H9 (cell line): ENCODE measurements at regions not wholly inside any gene's neighbourhood (a gene's known extent, or its start where the extent isn't known, plus 50 kb on each side); places are given as distances from the start of the nearest gene placed in this dataset.

ENCODE experiments used
- DNase-seq: peaks from one replicate; pipeline ENCODE4 v3.0.0-alpha.2; 2017
- H2AFZ ChIP-seq: one replicate; pipeline ENCODE4 v1.6.1; 2013; ENCODE audit warnings: mild to moderate bottlenecking, low read length, control low read depth, moderate library complexity
- H2AK5ac ChIP-seq: 2 replicates; pipeline ENCODE4 v1.6.1; 2013; ENCODE audit warnings: low read length, control low read depth, mixed read lengths; ENCODE audit not compliant: insufficient read length
- H2BK120ac ChIP-seq: one replicate; pipeline ENCODE4 v1.6.1; 2013; ENCODE audit warnings: low read depth, mild to moderate bottlenecking, low read length, control low read depth, inconsistent platforms; ENCODE audit not compliant: poor library complexity, severe bottlenecking
- H2BK12ac ChIP-seq: 2 replicates; pipeline ENCODE4 v1.6.1; 2013; ENCODE audit warnings: low read length, control low read depth, mixed read lengths, low read depth; ENCODE audit not compliant: insufficient read length
- H2BK15ac ChIP-seq: 2 replicates; pipeline ENCODE4 v1.6.1; 2013; ENCODE audit warnings: low read depth, low read length, control low read depth
- H2BK20ac ChIP-seq: one replicate; pipeline ENCODE4 v1.6.1; 2013; ENCODE audit warnings: low read depth, mild to moderate bottlenecking, low read length, control low read depth, inconsistent platforms; ENCODE audit not compliant: poor library complexity, severe bottlenecking
- H2BK5ac ChIP-seq: 2 replicates; pipeline ENCODE4 v1.6.1; 2013; ENCODE audit warnings: low read length, control low read depth, mixed read lengths; ENCODE audit not compliant: insufficient read length
- H3K14ac ChIP-seq: 2 replicates; pipeline ENCODE4 v1.6.1; 2013; ENCODE audit warnings: low read length, control low read depth; ENCODE audit not compliant: insufficient read depth
- H3K18ac ChIP-seq: 2 replicates; pipeline ENCODE4 v1.6.1; 2013; ENCODE audit warnings: low read depth, mild to moderate bottlenecking, mixed read lengths, low read length, control low read depth; ENCODE audit not compliant: insufficient read length
- H3K23ac ChIP-seq: 2 replicates; pipeline ENCODE4 v1.6.1; 2013; ENCODE audit warnings: low read length, control low read depth, mixed read lengths, low read depth; ENCODE audit not compliant: insufficient read length
- H3K23me2 ChIP-seq: 2 replicates; pipeline ENCODE4 v1.6.1; 2013; ENCODE audit warnings: low read depth, mild to moderate bottlenecking, mixed read lengths, low read length, control low read depth; ENCODE audit not compliant: insufficient read length, poor library complexity, severe bottlenecking
- H3K27ac ChIP-seq: 2 replicates; pipeline ENCODE4 v1.5.1; 2013; ENCODE audit warnings: low read length, control low read depth, mixed read lengths, low read depth; ENCODE audit not compliant: insufficient read length
- H3K27me3 ChIP-seq: 2 replicates; pipeline ENCODE4 v1.6.1; 2013; ENCODE audit warnings: low read length, control low read depth, inconsistent platforms; ENCODE audit not compliant: insufficient read depth
- H3K4ac ChIP-seq: 2 replicates; pipeline ENCODE4 v1.6.1; 2013; ENCODE audit warnings: low read depth, mild to moderate bottlenecking, control low read depth, inconsistent platforms, low read length, moderate library complexity
- H3K4me1 ChIP-seq: 2 replicates; pipeline ENCODE4 v1.6.1; 2013; ENCODE audit warnings: low read length, control low read depth, inconsistent platforms; ENCODE audit not compliant: insufficient read depth
- H3K4me2 ChIP-seq: 2 replicates; pipeline ENCODE4 v1.6.1; 2013; ENCODE audit warnings: low read length, control low read depth, mixed read lengths; ENCODE audit not compliant: insufficient read length, insufficient read depth
- H3K56ac ChIP-seq: 2 replicates; pipeline ENCODE4 v1.6.1; 2013; ENCODE audit warnings: low read depth, mild to moderate bottlenecking, mixed read lengths, low read length, control low read depth; ENCODE audit not compliant: insufficient read length
- H3K79me1 ChIP-seq: 2 replicates; pipeline ENCODE4 v1.6.1; 2013; ENCODE audit warnings: low read depth, mild to moderate bottlenecking, moderate library complexity, low read length, control low read depth, inconsistent platforms; ENCODE audit not compliant: insufficient read depth, poor library complexity, severe bottlenecking
- H3K79me2 ChIP-seq: 2 replicates; pipeline ENCODE4 v1.6.1; 2013; ENCODE audit warnings: low read length, control low read depth, inconsistent platforms; ENCODE audit not compliant: insufficient read depth
- H3K9ac ChIP-seq: 2 replicates; pipeline ENCODE4 v1.6.1; 2013; ENCODE audit warnings: low read length, control low read depth, mixed read lengths; ENCODE audit not compliant: insufficient read length; ENCODE audit errors: extremely low read depth
- H3K9me3 ChIP-seq: one replicate; pipeline ENCODE4 v1.6.1; 2013; ENCODE audit warnings: low read depth, low read length, inconsistent platforms; ENCODE audit not compliant: control insufficient read depth
- H3T11ph ChIP-seq: one replicate; pipeline ENCODE4 v1.6.1; 2013; ENCODE audit warnings: mild to moderate bottlenecking, low read length, control low read depth, inconsistent platforms
- H4K20me1 ChIP-seq: one replicate; pipeline ENCODE4 v1.6.1; 2013; ENCODE audit not compliant: control insufficient read depth, insufficient read length, insufficient read depth
- H4K5ac ChIP-seq: 2 replicates; pipeline ENCODE4 v1.6.1; 2013; ENCODE audit warnings: low read depth, mild to moderate bottlenecking, mixed read lengths, low read length, control low read depth; ENCODE audit not compliant: insufficient read length
- H4K8ac ChIP-seq: replicated peaks from 2 replicates; pipeline ENCODE4 v1.6.1; 2013; ENCODE audit warnings: low read length, control low read depth, mixed read lengths, low read depth; ENCODE audit not compliant: insufficient read length
- H4K91ac ChIP-seq: 2 replicates; pipeline ENCODE4 v1.6.1; 2013; ENCODE audit warnings: low read depth, mild to moderate bottlenecking, moderate library complexity, mixed read lengths, low read length, control low read depth; ENCODE audit not compliant: insufficient read length
- H3K27ac Mint-ChIP-seq, 3 experiments: 2 replicates in 2 of 3; 3 replicates in 1 of 3; pipeline ENCODE4 v1.8.0; 2020 to 2021; ENCODE audit warnings: mixed read lengths in 3 of 3, mild to moderate bottlenecking in 1 of 3, moderate library complexity in 1 of 3
- H3K27me3 Mint-ChIP-seq: 2 replicates; pipeline ENCODE4 v1.8.0; 2021; ENCODE audit warnings: low read depth, mild to moderate bottlenecking, moderate library complexity, mixed read lengths
- H3K36me3 Mint-ChIP-seq, 3 experiments: 2 replicates in 2 of 3; 3 replicates in 1 of 3; pipeline ENCODE4 v1.8.0; 2020 to 2021; ENCODE audit warnings: low read depth in 3 of 3, mixed read lengths in 3 of 3; ENCODE audit not compliant: insufficient read depth in 1 of 3
- H3K4me1 Mint-ChIP-seq, 2 experiments: 2 replicates each; pipeline ENCODE4 v1.8.0; 2020; ENCODE audit warnings: mixed read lengths in 2 of 2
- H3K4me3 Mint-ChIP-seq, 2 experiments: 2 replicates in 1 of 2; 3 replicates in 1 of 2; pipeline ENCODE4 v1.8.0; 2020 to 2021; ENCODE audit warnings: mild to moderate bottlenecking in 2 of 2, mixed read lengths in 2 of 2, moderate library complexity in 1 of 2
- H3K9me3 Mint-ChIP-seq, 2 experiments: 2 replicates in 1 of 2; 3 replicates in 1 of 2; pipeline ENCODE4 v1.8.0; 2020; ENCODE audit warnings: mild to moderate bottlenecking in 2 of 2, mixed read lengths in 2 of 2, moderate library complexity in 1 of 2
- CTCF ChIP-seq: fragments of 200-600 bp; sonication (generic); conservative IDR thresholded peaks from 3 replicates; pipeline ENCODE4 v1.8.0; 2021; ENCODE audit warnings: antibody characterized with exemption, mild to moderate bottlenecking
- WGBS: extraction: QIAGEN DNeasy Blood & Tissue Kit; methylation state at CpG from one replicate; pipeline ENCODE4 v1.1.7; 2013; ENCODE audit warnings: missing lambda C conversion rate, low lambda C conversion rate, mixed read lengths; ENCODE audit not compliant: insufficient read length; ENCODE audit errors: extremely low coverage; 5-methylcytosine and 5-hydroxymethylcytosine counted together

- H4K20me1 ChIP-seq = no peaks in the 10 kb centered on the region
Measured at GRCh38 chr6:158257425-158257759, 54.9 kb upstream of the TULP4 start.

More at GRCh38 chr6:158257425-158257759, 54.9 kb upstream of the TULP4 start:
- no peak overlapping the region for H2AK5ac ChIP-seq
- no peak overlapping the region for H4K91ac ChIP-seq
- no peaks in the 10 kb centered on the region for H3K27me3 ChIP-seq
- no peak overlapping the region for H2BK5ac ChIP-seq
- H3K79me1 ChIP-seq = peaks cover 11% of the 10 kb centered on the region
- H3K18ac ChIP-seq = no peak overlapping the region
- peaks cover 9% of the 10 kb centered on the region; the same call in 1 of the 2 replicates for H3K79me2 ChIP-seq
- DNase-seq = no peak
- no peak for TF ChIP-seq CTCF
- no peak overlapping the region for H3K4me2 ChIP-seq
- H3K9me3 Mint-ChIP-seq = peaks cover 0 to 2% of the 10 kb centered on the region in 2 experiments; a peak in 1 of 5 replicates
- peaks cover 1 to 5% (median 4%) of the 10 kb centered on the region in 3 experiments; a peak in 6 of 7 replicates for H3K36me3 Mint-ChIP-seq
- H3K56ac ChIP-seq = no peak overlapping the region
- H3K4me1 ChIP-seq = no peaks in the 10 kb centered on the region
- no peaks in the 10 kb centered on the region for H3K9me3 ChIP-seq
- H3K4me1 Mint-ChIP-seq = peaks cover 21 to 22% of the 10 kb centered on the region in 2 experiments
- no peaks in the 10 kb centered on the region for H3K27me3 Mint-ChIP-seq
- no peak overlapping the region for H3K9ac ChIP-seq
- H3K4ac ChIP-seq = no peak overlapping the region
- H3K4me3 Mint-ChIP-seq = no peak overlapping the region
- no peak overlapping the region for H2BK12ac ChIP-seq
- H2AFZ ChIP-seq = no peak overlapping the region
- H3K27ac Mint-ChIP-seq = no peak overlapping the region
- no peak overlapping the region for H2BK20ac ChIP-seq
- no peaks in the 10 kb centered on the region for H3K23me2 ChIP-seq
- WGBS = no CpG with 5 or more reads among the region's 2 CpGs
- no peak overlapping the region for H3K14ac ChIP-seq
- no peak overlapping the region for H4K5ac ChIP-seq
- no peak overlapping the region for H3K23ac ChIP-seq
- no peak overlapping the region for H3T11ph ChIP-seq
- no peak overlapping the region for H2BK15ac ChIP-seq
- no peak overlapping the region for H2BK120ac ChIP-seq
- H3K27ac ChIP-seq = no peak overlapping the region
- no peak overlapping the region for H4K8ac ChIP-seq
